ENCODE measurements at regions not wholly inside any gene's neighbourhood (a gene's known extent, or its start where the extent isn't known, plus 50 kb on each side); places are given as distances from the start of the nearest gene placed in this dataset.

- DNase-seq (ENCODE audit: low read depth) = no peak
- no peak overlapping the region for H3K4me3 ChIP-seq (ENCODE audit: low read depth, low read length)
- no peak for TF ChIP-seq CTCF (IDR thresholded peaks at IDR 0.05; ENCODE audit: insufficient read depth, low read length)
Measured at GRCh38 chr11:96647621-96648020, 257.8 kb downstream of the JRKL start.

DNA sequence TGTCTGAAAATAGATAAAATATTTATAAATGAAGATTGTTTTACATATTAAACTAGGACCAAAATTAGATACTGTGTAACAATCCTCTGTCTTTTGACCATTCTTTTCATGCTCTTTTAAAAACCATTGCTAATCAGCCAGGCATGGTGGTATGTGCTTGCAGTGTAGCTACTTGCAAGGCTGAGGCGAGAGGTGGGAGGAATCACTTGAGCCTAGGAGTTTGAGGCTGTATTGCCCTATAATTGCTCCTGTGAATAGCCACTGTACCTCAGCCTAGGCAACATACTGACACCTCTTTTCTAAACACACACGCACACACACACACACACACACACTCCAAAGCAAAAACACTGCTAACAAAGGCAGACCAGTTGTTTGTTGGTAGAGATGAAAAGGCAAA lies 259.2 kb downstream of the JRKL start:
- TF ChIP-seq CTCF (IDR thresholded peaks at IDR 0.05; ENCODE audit: insufficient read depth, low read length) = no peak
- DNase-seq (ENCODE audit: low read depth) = no peak
- no peak overlapping the region for H3K4me3 ChIP-seq (ENCODE audit: low read depth, low read length)

- DNase-seq (ENCODE audit: low read depth) = no peak
- no peak overlapping the region for H3K4me3 ChIP-seq (ENCODE audit: low read depth, low read length)
- no peak for TF ChIP-seq CTCF (IDR thresholded peaks at IDR 0.05; ENCODE audit: insufficient read depth, low read length)
Measured at GRCh38 chr11:96652516-96652915, 262.7 kb downstream of the JRKL start.

- no peak for TF ChIP-seq CTCF (IDR thresholded peaks at IDR 0.05; ENCODE audit: insufficient read depth, low read length)
- DNase-seq (ENCODE audit: low read depth) = no peak
- H3K4me3 ChIP-seq (ENCODE audit: low read depth, low read length) = no peak overlapping the region
Measured at GRCh38 chr11:96655474-96655873, 265.7 kb downstream of the JRKL start.

DNA sequence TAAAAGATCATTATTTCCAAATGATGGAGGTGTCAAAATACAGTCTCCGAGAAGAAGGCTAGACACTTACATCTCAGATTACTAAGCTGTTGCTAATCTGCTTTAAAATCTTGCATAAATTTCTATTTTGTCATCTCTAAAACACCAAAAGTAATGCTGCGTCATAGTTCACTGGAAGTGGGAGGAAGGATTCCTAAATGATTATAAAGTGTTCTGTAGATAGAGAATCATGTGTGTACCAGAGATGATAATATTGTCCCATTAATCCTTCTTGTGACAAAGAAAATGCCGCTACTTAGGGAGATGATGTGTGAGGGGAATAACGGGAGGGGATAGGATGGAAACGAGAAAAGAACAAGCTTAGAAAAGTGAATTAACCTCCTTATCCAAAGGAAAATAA lies 268.6 kb downstream of the JRKL start:
- no peak for TF ChIP-seq CTCF (IDR thresholded peaks at IDR 0.05; ENCODE audit: insufficient read depth, low read length)

GRCh38 chr11:96664110-96664509 lies 274.3 kb downstream of the JRKL start:
- DNase-seq (ENCODE audit: low read depth) = peak; percentile 2
- H3K4me3 ChIP-seq (ENCODE audit: low read depth, low read length) = no peak overlapping the region
- no peak for TF ChIP-seq CTCF (IDR thresholded peaks at IDR 0.05; ENCODE audit: insufficient read depth, low read length)

More for the DNA sequence above, 268.6 kb downstream of the JRKL start:
- DNase-seq (ENCODE audit: low read depth) = no peak
- no peak overlapping the region for H3K4me3 ChIP-seq (ENCODE audit: low read depth, low read length)

DNA sequence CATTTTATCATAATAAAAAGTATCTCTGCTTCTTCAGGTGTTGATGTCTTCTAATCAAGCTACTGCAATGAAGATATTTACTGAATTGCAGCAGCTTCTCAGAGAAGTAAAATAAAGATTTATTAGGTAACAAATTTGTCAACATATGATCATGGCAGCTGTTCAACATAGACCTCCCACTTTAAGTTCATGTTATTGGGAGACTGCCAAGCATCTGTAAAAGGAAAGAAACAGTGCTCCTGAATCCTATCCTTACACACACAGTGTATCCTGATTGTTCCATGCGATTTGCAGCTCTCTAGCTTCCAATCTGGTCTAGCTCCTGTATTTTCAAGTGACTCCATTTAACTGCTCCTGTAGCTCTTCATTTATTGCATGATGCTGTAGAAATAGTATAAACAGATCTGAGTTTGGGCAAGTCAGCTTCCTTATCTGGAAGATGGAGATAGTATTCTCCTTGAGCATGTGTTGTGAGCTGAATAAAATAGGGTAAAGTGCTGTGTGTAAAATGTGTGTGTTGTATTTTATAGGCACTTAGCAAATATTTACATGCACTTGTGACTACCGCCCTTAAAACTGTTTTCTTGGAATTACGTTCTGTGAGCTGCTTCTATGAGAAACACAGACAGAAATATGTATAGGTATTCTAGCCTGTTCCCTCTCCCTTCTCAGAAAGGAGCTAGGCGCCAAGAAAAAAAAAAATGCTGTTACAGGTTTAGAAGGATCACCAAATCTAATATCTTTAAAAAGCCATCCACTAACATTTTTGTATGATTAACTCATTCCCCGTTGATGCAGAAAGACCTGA lies 290.6 kb downstream of the JRKL start:
- TF ChIP-seq CTCF (IDR thresholded peaks at IDR 0.05; ENCODE audit: insufficient read depth, low read length) = no peak
- no peak for DNase-seq (ENCODE audit: low read depth)
- no peak overlapping the region for H3K4me3 ChIP-seq (ENCODE audit: low read depth, low read length)

Data from fibroblast of the aortic adventitia (primary cell).